ENCODE measurements at regions not wholly inside any gene's neighbourhood (a gene's known extent, or its start where the extent isn't known, plus 50 kb on each side); places are given as distances from the start of the nearest gene placed in this dataset.
"Not testable (repeated sequence)": the region's sequence is repeated elsewhere in the genome, so short reads cannot be mapped to it uniquely, and the experiment has no call there.

DNA sequence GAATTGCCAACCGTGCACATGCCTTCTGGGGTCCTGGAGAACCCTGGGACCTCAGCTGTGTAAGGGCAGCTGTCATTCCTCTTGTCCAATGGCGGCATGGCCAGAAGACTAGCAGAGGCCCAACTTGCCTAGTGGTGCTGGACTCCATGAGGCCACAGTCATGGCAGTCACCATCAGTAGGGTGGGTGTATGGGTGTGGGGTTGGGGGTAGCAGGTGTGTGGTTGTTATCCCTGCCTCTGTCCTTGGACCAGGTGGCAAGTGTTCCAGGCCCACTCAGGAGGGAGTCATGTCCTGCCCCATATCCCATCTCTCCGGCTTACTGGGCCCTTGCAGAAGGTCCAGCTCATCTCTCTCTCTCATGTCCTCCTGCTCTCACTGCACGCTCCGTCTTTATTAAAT, 1596.2 kb downstream of the MRPL39 start:
- no peak for DNase-seq (ENCODE audit: low read depth in 2 of 2)

DNA sequence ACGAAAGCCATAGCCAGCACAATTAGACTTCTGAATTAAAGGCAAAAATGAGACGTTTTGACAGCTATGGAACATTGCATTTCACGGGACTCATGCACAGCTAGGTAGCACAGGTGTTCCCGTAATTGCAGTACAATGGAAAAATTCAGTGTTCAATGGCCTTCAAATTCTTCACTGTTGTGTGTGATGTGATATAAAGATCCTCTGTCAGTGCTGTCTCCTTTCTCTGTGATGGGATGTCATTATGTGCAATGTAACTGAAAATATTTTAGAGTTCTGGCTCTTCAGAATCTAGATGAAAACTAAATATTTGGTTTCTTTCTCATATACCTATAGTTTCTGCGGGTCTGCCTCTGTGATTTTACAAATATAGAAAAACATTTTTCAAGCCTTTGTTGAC, 1599.7 kb downstream of the MRPL39 start:
- no peak for DNase-seq (ENCODE audit: low read depth in 2 of 2)

- DNase-seq (ENCODE audit: low read depth in 2 of 2) = no peak
These were observed 1620.3 kb downstream of the MRPL39 start for GRCh38 chr21:23986987-23987386.

- no peak for DNase-seq (ENCODE audit: low read depth in 2 of 2)
These were observed 1621.1 kb downstream of the MRPL39 start for GRCh38 chr21:23986214-23986613.

DNA sequence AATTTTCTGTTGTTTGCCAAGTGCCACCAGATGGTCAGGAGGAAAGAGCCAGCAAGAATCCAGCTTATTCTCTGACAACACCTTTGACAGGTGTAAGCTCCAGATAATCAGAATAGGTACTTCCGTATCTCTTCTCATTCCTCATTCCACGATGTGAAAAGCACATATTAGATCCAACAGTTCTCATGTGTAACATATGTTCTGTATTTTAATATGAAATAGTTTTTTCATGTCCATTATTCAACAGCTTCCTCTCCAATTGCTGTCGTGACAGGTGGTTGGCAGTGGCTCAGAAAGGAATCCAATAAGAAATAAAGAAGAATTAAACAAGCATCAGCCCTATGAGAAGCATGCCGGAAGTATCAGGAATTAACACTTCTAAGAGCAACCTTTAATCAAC, 1624.7 kb downstream of the MRPL39 start:
- no peak for DNase-seq (ENCODE audit: low read depth in 2 of 2)

GRCh38 chr21:23977971-23978370, 1629.3 kb downstream of the MRPL39 start:
- DNase-seq (ENCODE audit: low read depth in 2 of 2) = no peak

GRCh38 chr21:23968722-23969647, 1638.3 kb downstream of the MRPL39 start:
- peak; percentile 37 to 62 for DNase-seq (ENCODE audit: low read depth in 2 of 2)

DNA sequence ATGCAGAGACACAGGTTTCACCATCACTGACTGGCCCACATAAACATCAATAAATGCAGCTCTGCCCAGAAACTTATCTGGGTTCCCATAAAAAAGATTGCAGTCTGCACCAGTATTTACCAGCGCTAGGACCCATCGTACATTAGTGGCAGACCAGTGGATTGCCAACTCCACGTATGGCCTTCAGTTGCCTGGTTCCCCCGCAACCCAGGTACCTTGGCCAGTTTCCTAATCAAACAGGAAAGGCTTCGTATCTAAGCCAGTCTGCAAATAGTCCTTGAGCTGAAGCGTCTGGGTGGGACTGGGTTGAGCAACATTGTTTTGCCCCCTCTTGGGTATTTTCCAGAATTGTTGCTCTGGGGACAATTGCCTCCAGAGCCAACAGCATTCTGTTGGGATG, 1639.3 kb downstream of the MRPL39 start:
- no peak for DNase-seq (ENCODE audit: low read depth in 2 of 2)

GRCh38 chr21:23963454-23963853, 1643.8 kb downstream of the MRPL39 start:
- DNase-seq (ENCODE audit: low read depth in 2 of 2) = no peak

DNA sequence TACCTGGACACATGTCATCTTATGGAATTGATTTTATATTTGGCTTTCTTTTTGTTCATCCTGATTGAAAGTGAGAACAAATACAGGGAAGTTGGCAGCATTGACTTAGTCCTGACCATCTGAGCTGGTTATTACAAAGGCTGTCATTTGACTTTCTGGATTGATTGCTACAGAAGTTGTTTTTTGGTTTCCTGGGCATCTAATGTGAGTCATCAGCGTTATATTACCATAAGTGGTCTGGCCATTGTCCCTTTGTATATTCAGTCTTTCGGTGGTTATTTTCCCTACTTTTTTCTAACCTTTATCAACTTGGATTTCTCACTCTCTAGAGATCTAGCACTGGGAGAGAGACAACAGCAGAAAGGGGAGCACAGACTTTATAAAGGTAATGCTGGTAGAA, 1646.5 kb downstream of the MRPL39 start:
- no peak for DNase-seq (ENCODE audit: low read depth in 2 of 2)

DNA sequence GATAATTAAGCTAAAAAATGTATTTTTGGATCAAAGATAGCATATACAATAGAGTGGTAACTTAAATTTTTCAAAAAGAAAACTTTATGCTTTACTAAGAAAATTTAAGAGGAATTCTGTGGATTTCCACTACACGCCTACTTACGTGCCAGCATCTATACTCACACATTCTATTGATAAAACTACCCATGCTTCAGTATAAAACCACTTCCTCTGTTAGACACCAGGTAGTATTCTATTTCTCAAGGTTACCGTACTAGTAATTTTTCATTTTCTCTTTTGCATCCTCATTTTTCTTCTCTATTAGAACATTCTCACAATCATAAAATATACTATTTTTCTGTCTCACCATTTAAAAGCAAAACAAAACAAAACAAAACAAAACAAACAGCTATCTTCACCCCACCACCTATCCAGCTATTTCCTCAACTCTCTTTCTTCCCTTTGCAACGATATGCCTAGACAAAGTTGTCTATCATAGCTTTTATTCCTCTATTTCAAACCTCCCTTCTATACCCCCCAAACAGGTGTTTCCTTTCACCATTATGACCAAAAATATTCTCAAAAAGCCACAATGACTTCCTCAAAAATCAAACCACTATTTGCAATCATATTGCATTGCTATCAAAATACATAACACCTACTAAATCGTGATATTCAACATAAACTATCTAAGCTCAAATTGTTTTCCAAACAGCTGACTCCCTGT, 1652.0 kb downstream of the MRPL39 start:
- no peak for DNase-seq (ENCODE audit: low read depth in 2 of 2)

DNA sequence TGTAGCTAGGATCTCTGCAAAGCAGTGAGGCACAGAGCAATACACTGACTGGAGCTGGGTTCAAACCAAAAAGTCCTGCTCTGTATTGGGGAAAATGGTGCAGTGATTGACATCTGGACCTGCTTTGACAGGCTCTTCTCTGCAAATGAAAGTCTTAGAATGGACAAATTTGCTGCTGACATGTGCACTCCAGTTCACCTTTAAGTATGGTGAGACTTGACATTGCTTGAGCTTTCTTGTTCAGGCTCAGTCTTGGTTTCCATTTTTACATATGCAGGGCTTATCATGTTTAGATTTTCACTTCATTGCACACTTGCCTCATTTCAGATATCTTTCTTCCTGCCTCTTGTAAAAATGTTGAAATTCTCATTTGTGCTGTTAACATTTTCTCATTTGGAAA, 1655.0 kb downstream of the MRPL39 start:
- DNase-seq (ENCODE audit: low read depth in 2 of 2) = no peak

DNA sequence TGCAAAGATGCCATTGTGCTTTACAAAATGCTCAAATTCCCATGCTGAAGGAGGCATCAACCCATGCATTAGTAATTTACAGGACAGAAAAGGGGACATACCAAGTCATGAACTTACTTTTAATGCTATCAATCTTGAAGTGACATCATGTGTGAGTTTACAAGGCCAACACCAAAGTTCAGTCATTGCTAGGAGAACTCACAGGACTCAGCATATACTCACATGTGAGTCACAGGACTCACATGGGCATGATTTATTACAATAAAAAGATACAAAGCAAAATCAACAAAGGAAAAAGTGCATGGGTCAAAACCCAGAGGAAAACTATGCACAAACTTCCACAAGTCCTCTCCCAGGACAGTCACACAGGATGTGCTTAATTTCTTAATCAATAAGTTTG, 1656.0 kb downstream of the MRPL39 start:
- no peak for DNase-seq (ENCODE audit: low read depth in 2 of 2)

DNA sequence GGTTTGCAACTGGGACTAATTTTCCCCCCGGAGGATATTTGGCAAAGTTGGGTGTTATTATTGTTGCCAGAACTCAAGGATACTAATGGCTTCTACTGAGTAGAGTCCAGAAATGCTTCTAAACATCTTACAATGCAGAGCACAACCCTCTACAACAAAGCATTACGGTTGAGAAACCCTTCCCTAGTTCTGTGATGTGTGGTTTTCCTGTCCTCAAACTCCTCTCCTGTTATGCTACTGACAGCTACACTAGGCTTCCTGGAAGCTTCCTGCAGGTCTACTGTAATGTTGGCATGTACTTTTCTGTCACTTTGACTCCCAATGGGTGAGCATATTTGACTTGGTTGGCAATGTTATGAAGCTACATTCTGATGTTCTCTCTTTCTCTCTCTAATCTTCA, 1656.9 kb downstream of the MRPL39 start:
- DNase-seq (ENCODE audit: low read depth in 2 of 2) = no peak

GRCh38 chr21:23949493-23949892, 1657.8 kb downstream of the MRPL39 start:
- DNase-seq (ENCODE audit: low read depth in 2 of 2) = no peak

DNA sequence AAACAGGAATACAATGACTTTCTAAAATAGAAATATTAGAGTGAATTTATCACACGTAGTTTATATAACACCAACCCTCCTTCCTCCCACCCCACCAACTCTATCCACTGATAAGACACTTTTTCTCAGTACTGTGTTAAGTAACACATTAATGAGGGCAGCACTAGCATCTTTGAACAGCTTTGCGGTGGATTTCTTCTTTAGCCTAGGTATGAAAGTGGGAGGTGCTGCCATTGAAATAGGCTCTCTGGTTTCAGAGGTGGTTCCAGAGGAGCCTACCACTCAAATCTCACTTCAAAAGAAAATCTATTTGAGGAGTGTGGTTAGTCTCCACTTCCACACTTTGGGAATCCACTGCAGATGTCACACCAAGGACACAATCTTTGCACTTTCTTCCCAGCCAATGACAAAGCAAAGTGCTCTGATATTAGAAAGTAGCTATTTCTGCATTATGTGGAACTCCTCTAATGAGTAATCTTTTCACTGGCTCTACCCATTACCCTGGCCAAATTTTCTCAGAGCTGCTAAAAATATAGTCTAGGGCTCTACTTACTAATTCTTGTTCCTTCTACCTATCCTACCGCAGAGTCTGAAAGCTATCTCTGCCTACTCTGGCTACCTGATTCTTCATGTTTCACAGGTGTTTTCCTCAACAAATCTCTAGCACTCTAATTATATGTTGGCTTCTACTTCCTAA, 1667.8 kb downstream of the MRPL39 start:
- DNase-seq (ENCODE audit: low read depth in 2 of 2) = no peak

- no peak for DNase-seq (ENCODE audit: low read depth in 2 of 2)
These were observed 1670.3 kb downstream of the MRPL39 start for GRCh38 chr21:23936991-23937390.

- no peak for DNase-seq (ENCODE audit: low read depth in 2 of 2)
These were observed 1671.1 kb downstream of the MRPL39 start for GRCh38 chr21:23936224-23936623.

DNA sequence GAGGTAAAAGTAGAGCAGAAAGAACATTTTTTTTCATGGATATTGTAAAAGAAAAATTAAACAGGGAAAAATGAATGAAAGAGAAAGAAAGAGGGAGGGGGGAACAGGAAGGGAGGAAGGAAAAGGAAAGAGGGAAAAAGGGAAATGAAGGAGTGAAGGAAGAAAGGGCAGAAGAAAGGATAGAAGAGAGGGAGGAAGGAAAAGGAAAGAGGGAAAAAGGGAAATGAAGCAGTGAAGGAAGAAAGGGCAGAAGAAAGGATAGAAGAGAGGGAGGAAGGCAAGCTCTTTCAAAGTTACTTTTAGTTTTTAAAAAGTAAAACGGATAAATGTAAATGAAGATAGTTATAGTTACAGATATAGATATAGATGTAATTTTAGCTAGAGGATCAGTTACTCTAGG, 1676.7 kb downstream of the MRPL39 start:
- DNase-seq (ENCODE audit: low read depth in 2 of 2) = no peak

- not testable (repeated sequence) for DNase-seq (ENCODE audit: low read depth in 2 of 2)
These were observed 1680.9 kb downstream of the MRPL39 start for GRCh38 chr21:23926430-23926829.

DNA sequence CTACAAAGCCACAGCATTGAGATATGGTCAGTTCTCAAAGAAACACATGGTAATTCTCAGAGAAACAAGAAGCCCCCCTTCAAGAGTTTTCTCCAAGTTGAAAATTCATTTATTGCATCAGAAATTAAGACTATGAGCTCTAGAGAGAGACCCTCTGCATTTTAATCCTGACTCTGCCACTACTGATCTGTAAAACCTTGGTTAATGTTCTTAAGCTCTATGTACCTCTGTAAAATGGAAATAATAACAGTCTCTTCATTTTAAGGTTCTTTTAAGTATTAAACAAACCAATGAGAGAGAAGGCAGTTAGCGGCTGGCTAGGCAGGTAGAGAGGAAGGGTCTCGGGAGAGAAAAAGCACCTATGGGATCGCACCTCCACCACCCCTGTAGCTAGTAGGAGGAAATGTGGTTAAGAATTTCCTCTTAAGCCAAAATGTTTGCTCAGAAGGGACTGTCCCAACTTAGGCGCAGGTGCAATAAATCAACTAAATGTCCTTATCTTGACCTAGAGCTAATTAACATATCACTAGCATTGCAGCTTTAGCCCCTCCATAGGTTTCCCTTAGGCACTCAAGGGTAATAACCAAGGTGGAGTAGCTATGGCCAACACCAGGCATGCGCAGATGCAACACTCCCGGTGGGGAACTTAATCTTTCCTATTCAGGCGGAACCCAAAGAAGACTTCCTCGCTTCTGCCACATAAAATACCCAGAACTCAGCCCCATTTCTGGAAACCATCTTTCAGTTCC, 1685.4 kb downstream of the MRPL39 start:
- DNase-seq (ENCODE audit: low read depth in 2 of 2) = no peak

GRCh38 chr21:23900727-23901126, 1706.6 kb downstream of the MRPL39 start:
- DNase-seq (ENCODE audit: low read depth in 2 of 2) = no peak

Measured in stimulated activated CD4-positive, alpha-beta T cell treated with anti-CD3 and anti-CD28 coated beads, Interleukin-12 subunit alpha, Interleukin-12 subunit beta, amount 100 ng/mL, for 24 hours (primary cell).